ENCODE measurements at regions not wholly inside any gene's neighbourhood (a gene's known extent, or its start where the extent isn't known, plus 50 kb on each side); places are given as distances from the start of the nearest gene placed in this dataset.
"Not testable (repeated sequence)": the region's sequence is repeated elsewhere in the genome, so short reads cannot be mapped to it uniquely, and the experiment has no call there.

DNA sequence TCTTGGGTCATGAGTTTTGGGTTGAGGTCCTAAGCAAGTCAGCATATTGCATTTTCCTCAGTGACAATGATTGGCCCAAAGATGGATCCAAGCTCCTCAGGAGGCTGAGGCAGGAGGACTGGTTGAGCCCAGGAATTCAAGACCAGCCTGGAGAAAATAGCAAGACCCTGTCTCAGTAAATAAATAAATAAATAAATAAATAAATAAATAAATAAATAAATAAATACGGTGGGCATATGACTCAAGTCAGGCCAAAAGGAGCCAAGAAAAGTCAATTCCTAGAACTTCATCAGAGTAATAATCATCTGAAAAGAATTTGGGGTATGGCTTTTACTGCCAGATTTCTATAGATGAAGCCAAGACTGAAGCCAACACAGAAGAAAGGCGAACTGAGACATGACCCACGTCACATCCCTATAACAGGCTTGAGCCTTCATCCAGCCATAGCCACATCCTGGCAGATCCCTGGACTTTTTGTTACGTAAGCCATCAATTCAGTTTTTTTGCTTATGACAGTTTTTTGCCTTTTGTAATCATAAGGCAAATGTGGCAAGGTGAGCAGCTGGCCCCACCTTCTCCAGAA lies 88.5 kb upstream of the NFASC start:
- DNase-seq = no peak

DNA sequence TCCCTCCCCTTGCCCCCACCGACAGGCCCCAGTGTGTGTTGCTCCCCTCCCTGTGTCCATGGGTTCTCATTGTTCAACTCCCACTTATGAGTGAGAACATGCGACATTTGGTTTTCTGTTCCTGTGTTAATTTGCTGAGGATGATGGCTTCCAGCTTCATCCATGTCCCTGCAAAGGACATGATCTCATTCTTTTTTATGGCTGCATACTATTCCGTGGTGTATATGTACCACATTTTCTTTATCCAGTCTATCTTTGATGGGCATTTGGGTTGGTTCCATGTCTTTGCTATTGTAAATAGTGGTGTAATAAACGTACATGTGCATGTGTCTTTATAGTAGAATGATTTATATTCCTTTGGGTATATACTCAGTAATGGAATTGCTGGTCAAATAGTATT lies 85.6 kb upstream of the NFASC start:
- DNase-seq = not testable (repeated sequence)

DNA sequence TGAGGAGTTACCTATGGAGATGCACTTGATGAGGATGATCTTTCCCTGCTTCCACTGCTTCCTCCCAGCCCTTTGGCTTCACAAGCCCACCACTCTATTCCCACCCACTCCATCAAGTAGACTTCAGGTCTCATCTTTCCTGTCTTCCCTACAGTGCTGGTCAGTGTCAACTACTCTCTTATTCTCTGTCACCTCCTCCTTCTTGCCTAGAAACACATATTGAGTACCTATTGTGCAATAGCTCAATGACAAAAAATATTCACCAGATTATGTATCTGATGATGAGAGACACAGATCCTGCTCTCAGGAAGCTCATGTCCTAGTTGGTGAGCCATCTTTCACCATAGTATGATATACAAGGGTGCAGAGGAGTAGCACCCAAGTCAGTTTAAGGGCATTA lies 82.2 kb upstream of the NFASC start:
- no peak for DNase-seq

DNA sequence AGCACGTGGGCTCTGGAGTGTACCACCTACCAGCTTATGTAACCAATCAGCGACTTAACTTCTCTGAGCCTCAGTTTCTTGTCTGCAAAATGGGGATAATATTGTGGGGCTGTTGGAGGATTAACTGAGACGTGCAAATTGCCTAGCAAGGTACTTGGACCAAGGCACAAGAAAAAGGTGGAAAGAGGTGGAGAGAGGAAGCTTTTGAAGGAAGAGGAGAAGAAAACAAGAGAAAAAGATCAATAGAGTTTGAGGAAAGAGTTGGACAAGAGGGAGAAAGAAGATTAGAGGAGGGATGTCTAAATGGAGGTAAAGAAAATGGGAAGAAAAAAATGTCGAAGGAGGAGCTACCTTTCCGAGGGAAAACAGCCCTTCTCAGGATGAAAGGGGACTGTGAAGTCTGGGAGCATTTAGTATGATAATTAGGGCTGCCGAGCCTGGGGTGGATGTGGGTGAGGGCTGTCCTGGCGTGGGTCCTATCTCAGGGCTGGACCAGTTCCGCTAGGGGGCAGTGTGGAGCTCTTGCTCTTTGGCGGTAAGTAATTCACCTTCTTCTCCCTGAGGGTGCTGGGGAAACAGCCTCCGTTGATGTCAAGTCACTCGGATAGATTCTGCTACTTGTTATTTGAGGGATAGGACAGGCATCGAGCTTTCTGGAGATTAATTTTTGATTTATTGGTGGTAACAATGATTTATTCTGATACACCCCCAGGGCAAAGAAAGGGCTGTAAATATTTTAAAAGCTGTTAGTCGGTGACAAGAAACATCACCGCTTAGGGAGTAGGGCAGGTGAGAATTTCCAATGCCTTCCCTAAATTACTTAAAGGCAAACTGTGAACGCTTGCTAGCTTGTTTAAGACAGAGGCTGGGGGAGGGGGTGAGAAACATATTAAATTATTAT lies 79.0 kb upstream of the NFASC start:
- DNase-seq = no peak

DNA sequence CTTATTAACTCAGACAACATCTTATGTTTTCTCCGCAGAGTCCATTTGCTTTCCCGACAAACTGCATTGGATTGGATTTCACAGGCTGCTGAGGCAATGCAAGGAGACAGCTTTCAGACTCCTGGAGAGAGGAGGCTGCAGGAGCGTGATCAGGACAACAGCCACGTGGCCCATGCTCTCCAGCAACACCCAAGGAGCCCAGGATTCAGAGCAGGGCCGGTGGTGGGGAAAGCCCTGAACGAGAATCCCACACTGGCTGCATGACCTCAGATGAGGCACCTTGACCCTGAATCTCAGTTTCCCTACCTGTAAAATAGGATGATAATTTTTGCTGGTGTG lies 78.3 kb upstream of the NFASC start:
- no peak for DNase-seq

DNA sequence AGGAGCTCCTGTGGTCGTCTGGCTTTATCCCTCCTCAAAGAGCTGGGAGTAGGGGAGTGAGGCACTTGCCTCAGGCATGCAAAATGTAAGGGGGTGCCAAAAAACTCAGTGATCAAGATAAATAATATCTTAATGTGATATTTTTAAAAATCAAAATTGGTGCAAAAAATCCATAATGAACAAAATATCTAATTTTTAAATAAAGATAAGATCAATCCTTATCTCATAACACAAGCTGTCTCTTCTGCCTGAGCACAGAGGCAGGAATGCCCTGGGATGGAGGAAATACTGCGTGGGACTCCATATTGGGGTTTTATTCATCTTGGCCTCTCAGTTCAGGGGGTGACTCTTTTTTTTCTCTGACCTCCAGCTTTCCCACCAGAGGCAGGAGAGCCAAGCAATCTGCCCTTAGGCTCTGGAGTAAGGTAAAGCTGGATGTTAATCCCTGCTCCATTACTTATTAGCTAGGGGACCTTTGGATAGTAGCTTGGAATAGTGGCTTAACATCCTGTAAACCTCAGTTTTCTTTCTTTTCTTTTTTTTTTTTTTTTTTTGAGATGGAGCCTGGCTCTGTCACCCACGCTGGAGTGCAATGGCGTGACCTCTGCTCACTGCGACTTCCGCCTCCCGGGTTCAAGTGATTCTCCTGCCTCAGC lies 77.3 kb upstream of the NFASC start:
- no peak for DNase-seq

DNA sequence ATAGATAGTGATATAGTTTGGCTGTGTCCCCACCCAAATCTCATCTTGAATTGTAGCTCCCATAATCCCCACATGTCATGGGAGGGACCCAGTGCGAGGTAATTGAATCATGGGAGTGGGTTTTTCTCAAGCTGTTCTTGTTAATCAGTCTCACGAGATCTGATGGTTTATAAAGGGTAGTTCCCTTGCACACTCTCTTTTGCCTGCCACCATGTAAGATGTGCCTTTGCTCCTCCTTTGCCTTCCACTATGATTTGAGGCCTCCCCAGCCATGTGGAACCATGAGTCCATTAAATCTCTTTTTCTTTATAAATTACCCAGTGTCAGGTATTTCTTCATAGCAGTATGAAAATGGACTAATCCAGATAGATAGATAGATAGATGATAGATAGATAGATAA lies 73.8 kb upstream of the NFASC start:
- not testable (repeated sequence) for DNase-seq

DNA sequence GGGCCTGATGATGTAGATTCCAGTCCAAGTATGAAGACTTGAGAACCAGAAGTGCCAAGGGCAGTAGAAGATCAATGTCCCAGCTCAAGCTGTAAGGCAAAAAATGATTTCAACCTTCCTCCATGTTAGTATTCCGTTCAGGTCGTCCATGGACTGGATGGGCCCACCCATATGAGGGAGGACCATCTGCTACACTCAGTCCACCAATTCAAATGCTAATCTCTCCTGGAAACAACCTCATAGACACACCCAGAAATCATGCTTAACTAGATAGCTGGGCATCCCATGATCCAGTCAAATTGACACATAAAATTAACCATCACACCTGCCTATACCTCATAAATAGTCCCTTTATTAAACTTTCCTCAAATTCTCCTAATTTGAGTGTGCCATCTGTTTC lies 73.3 kb upstream of the NFASC start:
- DNase-seq = no peak

DNA sequence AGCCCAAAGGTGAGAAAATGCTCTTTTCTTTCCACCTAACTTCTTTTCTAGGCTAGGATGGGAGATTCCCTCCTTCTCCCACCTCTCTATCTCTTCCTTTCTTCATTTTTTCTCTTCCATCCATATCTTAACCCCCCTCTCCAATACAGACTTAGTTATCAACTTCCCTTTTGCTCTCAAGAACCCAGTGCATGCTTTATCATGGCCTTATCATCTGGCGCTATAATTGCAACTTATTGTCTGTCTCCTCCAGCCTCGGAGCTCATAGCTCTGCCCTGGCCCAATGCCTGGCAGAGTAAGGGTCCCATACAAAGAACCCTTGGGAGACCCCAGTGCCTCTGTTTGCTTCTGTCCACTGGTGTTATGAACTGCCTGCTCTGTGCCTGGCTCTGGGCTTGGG lies 71.0 kb upstream of the NFASC start:
- no peak for DNase-seq

DNA sequence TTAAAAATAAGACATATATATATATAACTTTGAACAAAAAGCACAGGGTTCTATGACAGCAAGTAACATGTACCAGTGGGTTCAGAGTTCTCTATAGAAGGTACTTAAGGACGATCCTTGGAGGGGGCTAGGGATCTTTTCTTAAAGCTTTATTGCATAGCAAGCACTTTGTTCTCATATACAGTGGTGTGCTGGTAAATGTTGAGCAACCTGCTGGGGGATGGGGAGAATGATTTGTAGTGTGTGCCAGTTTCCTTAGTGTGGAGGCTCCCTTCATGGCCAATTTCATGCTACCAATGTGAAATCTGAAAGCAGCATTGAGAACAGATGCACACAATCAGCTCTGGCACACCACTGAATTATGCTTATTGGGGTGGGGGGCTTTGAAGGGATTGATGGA lies 69.5 kb upstream of the NFASC start:
- DNase-seq = no peak

DNA sequence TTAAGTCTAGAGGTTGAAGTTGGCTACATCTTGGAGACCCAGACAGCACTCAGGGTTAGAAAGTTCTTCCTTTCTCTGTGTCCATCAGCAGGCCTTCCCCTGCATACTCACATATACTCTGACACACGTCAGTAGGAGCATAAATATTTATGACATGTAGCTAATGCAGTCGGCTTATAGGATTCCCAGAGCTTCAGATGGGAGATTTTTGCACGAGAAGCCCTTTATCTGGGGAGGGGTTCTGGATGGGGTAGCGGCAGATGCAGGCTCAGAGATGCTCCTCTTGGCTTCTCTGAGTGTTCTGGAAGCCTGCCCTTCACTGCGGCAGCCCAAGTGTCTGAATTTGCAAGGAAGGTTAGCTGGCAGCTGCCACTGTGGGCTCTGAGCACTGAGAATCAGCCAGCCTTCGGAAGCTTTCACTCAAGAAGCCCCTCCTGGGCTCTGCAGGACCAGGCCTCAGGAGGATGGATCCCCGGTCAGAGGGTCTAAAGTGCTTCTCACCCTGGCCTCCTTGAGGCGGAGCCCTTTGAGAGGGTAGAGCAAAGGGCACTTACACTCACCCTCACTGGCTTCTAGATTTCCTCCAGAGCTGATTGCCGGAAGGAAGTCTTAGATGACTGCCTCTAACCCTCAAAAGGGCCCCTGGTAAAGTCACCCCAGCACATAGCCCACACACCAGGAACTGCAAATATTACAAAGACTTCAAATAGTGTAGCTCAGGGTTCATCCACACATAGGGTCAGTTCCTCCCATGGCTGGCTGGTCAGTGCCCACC lies 68.1 kb upstream of the NFASC start:
- no peak for DNase-seq

DNA sequence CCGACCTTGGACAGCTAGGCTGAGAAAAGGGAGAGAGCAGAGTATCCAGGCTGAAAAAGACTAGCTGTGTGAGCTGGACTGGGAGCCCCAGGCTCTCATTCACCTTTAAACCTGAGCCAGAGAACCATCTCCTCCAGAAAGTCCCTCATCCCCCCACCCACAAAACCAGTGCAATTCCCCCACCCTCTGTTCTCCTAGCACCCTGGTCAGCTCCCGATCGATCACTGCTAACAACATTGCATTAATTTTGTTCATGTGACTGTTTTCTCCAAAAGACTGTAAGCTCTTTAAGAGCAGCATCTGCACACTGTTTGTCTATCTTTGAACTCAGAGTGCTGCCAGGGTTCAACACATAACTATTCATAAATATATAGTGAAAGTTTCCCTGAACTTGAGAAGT lies 67.1 kb upstream of the NFASC start:
- no peak for DNase-seq

DNA sequence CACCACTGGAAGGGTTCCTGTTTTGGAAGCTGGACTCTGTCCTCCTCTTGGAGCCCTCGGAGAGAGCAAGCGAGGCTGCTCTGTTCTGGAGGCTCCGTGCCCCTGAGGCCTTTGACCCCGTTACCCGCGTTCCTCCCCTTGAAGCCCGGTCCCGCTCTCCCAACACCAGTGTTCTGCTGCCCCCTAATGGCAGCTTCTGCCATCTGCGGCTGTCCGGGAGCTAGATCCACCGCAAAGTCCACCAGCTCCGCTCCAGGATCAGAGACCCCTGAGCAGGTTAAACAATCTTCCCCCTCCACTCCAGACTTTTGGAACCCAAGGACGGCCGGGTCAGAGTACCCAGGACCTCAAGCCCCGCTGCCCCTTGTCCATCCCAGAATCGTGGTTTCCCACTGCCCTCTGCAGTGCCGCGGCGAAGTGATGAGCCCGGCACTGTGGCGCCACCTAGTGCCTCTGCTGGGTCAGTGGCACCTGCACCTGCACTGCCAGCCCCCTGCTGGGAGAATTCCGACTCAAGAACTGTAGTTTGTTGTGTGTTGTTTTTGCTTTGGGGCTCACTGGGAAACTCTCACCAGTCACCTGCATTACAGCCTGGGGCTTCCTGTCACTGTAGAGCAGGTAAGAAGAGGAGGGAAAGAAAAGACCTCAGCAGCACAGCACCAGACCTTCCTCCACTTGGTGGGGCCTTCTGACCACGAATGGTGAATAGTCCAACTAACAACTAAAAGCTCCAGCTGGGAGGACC lies 63.5 kb upstream of the NFASC start:
- DNase-seq = peak; percentile 84

DNA sequence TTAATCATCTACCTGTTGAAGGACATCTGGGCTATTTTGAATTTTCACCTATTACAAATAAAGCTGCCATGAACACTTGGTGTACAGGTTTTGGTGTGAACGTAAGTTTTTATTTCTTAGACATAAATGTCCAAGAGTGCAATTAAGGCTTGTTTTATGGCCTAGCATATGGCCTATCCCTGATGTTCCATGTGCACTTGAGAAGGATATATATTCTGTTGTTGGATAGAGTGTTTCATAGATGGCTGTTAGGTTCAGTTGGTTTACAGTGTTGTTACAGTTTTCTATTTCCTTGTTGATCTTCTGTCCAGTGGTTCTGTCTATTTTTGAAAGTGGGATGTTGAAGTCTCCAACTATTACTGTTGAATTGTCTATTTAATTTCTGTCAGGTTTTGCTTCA lies 61.2 kb upstream of the NFASC start:
- no peak for DNase-seq

DNA sequence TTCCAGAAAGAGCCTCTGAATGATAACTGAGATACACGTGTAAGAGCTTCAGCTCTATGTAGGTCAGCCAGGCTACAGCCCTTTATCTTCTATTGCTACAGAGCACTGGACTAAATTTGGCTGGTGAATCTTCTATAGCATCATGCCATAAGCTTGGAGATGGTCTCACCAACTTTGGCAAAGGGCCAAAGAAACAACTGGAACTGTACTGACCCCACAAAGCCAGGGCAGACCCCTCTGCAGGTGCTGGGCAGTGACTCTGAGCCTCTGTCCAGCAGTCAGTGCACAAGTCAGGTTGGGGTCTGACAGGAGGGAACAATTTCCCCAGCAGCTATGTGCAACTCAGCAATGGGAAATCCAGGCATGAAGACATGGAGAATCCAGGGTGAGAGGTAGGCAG lies 57.8 kb upstream of the NFASC start:
- DNase-seq = no peak

DNA sequence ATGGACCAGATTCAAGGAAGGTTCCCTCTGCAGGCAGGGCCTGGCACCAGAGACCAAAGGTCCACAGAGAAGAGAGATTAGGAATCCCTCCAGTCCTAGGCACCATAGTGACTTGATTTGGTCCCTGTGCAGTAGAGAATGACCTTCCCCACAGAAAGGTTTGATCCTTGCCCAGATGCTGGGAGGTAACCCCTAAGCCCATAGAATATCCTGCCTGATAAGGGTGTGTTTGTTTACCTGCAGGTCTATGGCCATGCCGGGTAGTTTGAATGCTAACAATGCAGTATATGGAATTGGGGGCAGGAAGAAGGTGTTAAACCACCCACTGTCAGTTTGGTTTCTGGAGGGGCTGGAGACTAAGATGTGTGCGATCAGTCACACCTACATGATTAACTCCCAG lies 57.1 kb upstream of the NFASC start:
- DNase-seq = no peak

DNA sequence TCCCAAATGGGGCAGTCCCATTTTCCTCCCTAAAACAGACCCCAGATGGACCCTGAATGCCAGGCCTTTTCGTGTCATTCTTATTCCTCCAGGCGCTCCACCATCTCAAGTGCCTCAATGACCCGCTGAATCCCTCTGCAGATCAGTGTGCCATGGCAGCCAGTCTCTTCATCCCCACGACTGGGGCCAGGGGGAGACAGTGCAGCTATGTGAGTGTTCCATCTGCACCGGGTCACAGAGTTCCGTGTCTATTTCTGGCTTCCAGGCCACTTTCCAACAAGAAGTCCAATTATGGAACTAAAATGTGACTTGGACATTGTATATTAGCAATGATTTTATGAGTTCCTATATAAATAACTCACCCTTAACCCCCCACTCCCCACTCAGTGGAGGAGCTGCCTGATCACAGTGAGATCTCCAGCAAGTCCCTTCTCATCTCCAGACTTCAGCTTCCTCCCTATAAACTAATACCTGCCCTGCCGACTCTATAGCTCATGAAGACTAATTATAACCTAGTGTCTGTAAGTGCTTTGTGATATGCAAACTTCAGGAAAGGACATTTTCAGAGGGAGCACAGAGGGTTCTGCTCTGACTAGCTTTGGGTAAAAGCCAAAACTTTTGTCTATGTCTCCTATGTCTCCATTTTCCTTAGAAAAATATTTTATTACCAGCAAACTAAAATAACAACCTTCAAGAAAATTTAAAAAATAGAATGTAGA lies 56.3 kb upstream of the NFASC start:
- no peak for DNase-seq

DNA sequence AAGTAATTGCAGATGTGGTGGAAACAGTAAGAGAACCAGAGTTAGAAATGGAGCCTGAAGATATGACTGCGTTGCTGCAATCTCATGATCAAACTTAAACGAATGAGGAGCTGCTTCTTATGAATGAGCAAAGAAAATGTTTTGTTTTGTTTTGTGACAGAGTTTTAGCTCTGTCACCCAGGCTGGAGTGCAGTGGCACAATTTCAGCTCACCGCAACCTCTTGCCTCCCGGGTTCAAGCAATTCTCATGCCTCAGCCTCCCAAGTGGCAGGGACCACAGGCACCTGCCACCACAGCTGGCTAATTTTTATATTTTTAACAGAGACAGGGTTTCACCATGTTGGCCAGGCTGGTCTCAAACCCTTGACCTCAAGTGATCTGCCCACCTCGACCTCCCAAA lies 53.3 kb upstream of the NFASC start:
- DNase-seq = no peak

DNA sequence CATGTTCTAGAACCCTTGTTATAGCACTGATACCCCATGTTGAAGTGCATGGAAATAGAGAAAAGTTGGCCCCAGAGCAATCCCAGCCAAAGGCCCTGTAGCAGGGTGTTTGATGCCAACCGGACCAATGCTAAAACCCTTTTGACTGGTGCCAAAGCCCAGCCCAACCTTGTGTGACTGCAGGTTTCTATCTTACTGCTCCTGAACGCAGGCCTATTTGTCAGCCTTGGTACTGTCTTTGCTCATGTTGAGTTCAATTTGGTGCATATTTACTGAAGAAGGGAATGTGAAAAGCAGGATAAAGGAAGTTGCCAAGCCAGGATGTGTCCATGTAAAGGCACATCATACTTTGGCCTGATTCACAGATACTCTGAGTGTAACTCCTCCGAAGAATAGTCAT lies 51.7 kb upstream of the NFASC start:
- no peak for DNase-seq

DNA sequence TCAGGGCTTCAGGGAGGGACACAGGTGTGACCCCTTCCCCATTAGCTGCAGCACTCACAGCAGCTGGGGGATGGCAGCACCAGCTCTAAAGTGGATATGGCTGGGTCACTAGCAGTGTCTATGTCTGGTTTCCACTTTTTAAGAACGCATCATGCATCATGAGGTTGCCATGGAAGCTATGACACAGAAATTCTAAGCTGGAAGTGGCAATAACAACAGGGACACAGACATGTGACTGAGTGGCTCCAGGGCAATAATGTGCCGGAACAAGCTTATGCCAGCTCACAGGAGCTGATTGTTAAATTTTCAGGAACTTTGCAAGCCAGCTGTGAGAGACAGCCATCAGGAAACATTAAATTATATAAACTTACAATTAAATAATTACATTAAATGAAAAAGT lies 51.2 kb upstream of the NFASC start:
- DNase-seq = no peak

All from T1000 (cell line).